ENCODE measurements at regions not wholly inside any gene's neighbourhood (a gene's known extent, or its start where the extent isn't known, plus 50 kb on each side); places are given as distances from the start of the nearest gene placed in this dataset.
"Not testable (repeated sequence)": the region's sequence is repeated elsewhere in the genome, so short reads cannot be mapped to it uniquely, and the experiment has no call there.

DNA sequence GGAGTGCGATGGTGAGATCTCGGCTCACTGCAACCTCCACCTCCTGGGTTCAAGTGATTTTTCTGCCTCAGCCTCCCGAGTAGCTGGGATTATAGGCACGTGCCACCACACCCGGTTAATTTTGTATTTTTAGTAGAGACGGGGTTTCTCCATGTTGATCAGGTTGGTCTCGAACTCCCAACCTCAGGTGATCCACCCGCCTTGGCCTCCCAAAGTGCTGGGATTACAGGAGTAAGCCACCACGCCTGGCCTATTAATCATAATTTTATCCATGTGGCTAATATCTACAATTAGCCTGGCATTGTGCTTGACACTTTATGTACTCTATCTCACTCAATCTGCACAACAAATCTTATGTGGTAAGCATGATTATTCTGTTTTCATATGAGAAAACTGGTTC lies 75.2 kb upstream of the PICALM start:
- H3K4me3 Mint-ChIP-seq, DNase-seq, H3K9me3 Mint-ChIP-seq, H3K27me3 Mint-ChIP-seq, H3K27ac Mint-ChIP-seq, H3K36me3 Mint-ChIP-seq: not testable (repeated sequence)
- peaks cover 14% of the 10 kb centered on the region for H3K4me1 Mint-ChIP-seq

DNA sequence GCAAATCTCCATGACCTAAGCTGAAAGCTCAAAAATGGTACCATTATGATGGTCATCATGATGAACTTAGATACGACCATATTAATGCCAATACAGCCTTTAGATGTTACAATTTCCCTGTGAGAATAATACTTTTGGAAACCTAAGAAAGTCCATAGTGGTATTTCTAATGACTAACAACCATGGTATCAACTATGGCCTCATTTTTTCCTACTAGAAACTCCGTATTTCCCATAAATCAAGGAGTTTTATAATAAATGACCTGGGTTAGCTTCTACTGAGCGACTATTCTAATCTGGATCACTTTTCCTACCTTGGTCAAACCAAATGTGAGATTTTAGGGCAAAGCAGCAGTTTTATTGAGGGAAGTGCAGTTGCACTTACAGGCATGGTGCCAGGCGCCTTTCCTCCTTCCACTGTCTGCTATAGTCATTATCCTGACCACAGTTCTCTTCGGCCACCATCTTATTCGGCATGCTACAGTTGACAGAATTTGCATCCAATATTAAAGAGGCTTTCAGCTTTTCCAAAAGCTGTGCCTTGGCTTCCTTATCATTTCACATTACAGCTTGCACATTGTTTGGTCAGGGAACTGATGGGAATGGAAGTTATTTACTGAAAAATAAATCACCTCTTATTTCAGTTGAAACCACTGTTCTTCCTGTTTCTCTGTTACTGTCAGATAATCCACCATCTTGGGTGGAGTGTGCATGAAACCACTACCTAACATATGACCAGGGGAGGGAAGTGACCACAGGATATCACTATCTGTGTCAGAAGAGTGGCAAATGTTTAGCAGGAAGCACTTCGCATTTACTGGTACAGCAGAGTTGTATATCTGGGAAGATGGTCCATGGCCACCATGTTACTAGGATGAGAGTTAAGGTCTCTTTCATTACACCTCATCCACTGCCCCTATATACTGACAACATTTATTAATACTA lies 74.5 kb upstream of the PICALM start:
- H3K27me3 Mint-ChIP-seq = no peaks in the 10 kb centered on the region
- peaks cover 18% of the 10 kb centered on the region for H3K4me1 Mint-ChIP-seq
- DNase-seq = no peak
- no peak overlapping the region for H3K27ac Mint-ChIP-seq
- H3K36me3 Mint-ChIP-seq = no peaks in the 10 kb centered on the region
- H3K9me3 Mint-ChIP-seq = no peaks in the 10 kb centered on the region
- no peak overlapping the region for H3K4me3 Mint-ChIP-seq

DNA sequence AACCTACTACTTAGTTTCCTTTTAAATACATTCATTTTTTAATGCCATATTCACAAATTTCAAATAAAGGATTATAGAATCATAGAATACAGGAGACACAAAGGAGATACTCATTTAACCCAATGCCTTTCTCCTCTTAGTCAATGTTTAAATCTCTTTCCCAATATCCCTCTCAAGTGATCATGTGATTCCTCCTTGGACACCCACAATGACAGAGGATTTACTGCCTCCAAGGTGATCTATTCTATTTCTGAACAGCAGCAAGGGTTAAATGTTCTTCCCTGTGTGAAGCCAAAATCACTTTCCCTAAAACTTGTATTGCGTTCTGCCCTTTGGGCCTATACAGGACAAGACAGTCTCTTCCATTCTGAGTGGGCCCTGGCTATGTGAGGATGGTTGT lies 73.3 kb upstream of the PICALM start:
- H3K4me1 Mint-ChIP-seq = peaks cover 18% of the 10 kb centered on the region
- no peak overlapping the region for H3K4me3 Mint-ChIP-seq
- DNase-seq = no peak
- no peaks in the 10 kb centered on the region for H3K36me3 Mint-ChIP-seq
- no peaks in the 10 kb centered on the region for H3K27me3 Mint-ChIP-seq
- no peaks in the 10 kb centered on the region for H3K9me3 Mint-ChIP-seq
- no peak overlapping the region for H3K27ac Mint-ChIP-seq

DNA sequence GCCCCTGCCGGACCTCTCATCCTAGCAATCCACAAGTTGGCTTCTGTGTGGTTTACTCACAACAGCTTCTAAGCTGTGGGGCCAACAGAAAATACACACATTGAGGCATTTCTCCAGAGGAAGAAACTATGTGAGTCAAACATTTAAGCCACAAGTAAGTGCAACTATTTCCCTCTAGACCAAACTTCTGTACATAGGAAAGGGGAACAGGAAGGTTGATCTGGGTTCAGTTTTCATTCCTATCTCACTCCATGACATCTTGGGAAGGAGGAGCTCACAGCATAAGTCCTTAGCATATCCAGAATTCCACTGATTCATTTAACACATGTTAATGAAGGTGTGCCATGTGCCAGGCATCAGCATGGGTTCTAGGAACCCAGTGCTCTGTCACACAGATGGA lies 72.8 kb upstream of the PICALM start:
- Mint-ChIP-seq H3K27ac (no peak overlapping the region), H3K27me3 (no peaks in the 10 kb centered on the region), H3K9me3 (no peaks in the 10 kb centered on the region), H3K36me3 (no peaks in the 10 kb centered on the region), H3K4me3 (no peak overlapping the region), H3K4me1 (peaks cover 18% of the 10 kb centered on the region)
- no peak for DNase-seq

DNA sequence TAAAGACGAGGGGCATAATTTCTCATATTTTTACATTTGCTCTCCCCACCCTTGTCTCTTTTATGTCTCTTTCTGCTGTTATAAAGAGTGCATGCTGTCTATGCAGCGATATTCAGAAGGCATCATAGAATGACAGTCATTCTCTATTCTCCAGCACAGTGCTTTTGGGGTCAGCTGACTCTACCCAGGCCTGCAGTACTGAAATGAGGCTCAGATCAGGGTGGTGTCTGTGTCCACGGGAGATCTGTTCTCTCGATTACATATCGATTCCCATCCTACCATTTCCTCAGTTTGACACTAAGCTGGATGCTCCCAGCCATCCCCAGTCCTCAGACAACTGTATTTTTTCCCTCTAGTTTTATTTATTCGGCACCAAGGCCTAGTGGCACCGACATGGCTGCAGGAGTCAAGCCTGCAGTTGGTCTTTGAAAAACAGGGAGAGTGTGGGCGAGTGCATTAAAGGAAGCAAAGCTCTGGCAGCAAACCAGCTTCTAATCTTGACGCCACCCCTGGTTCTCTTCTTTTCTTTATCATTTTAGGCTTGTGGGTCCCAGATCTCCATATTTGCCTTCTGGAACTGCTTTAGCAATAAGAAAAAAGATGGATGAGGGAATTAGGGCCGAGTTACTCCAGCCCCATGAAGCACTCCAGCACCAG lies 71.6 kb upstream of the PICALM start:
- Mint-ChIP-seq H3K36me3 (no peaks in the 10 kb centered on the region), H3K27ac (no peak overlapping the region), H3K4me3 (no peak overlapping the region), H3K9me3 (no peaks in the 10 kb centered on the region), H3K27me3 (no peaks in the 10 kb centered on the region), H3K4me1 (peaks cover 18% of the 10 kb centered on the region)
- no peak for DNase-seq

DNA sequence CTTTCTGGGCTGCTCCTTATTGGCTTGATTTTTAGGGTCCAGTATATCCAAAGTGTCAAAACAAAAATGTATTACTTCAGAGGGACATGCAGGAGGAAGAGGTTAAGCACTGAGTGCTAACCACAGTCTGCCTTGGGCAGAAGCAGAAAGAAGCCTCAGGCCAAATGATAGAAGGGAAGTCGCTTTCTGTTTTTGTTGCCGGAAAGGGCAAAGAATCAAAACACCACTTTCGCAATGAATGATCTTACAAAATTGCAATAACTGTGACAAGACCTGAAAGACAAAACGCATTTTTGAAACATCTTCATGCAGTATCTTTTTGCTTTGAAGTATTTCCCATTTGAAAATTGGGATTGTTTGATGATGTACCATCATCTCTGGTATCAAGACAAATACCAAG lies 70.1 kb upstream of the PICALM start:
- Mint-ChIP-seq H3K27ac (peak overlapping the region; percentile 50), H3K4me1 (peaks cover 16% of the 10 kb centered on the region), H3K9me3 (no peaks in the 10 kb centered on the region), H3K36me3 (no peaks in the 10 kb centered on the region), H3K27me3 (no peaks in the 10 kb centered on the region), H3K4me3 (no peak overlapping the region)
- DNase-seq = peak; percentile 6

DNA sequence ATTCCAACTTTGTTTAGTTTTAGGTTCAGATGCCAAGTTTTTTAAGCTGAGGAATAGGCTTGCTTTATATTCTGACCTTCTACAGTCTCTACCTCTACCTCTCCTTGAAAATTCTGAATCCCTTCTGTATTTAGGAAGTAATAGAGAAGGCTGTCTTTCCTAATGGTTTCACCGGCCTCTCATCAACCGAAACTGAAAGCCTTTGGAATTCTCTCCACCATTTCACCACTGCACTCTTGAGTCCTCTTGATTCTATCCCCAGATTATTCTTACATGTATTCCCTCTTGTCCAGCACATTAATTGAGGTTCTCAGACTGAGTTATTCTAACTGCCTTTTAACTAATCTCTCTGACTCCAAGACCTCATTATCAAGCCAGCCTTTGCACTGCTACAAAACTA lies 67.7 kb upstream of the PICALM start:
- no peak overlapping the region for H3K4me3 Mint-ChIP-seq
- H3K9me3 Mint-ChIP-seq = no peaks in the 10 kb centered on the region
- H3K4me1 Mint-ChIP-seq = peaks cover 11% of the 10 kb centered on the region
- no peaks in the 10 kb centered on the region for H3K36me3 Mint-ChIP-seq
- no peak overlapping the region for H3K27ac Mint-ChIP-seq
- no peaks in the 10 kb centered on the region for H3K27me3 Mint-ChIP-seq
- DNase-seq = no peak

DNA sequence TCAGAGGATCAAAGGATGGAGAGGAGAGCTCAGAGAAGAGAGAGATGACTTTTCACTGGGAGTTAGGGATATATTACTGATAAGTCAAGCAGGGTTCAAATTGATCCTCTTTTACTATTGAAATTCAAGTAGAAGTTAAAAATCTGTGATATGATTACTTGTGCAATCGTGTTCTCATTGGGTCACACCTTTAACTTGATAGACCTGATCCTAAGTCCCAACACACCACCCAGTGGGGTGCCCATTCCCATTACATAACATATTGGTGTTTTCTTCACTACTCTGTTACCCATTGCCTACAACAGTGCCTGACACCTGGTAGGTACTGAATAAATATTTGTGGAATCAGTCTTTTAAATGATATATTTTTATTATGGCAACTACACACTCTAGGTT lies 66.4 kb upstream of the PICALM start:
- no peaks in the 10 kb centered on the region for H3K27me3 Mint-ChIP-seq
- DNase-seq = no peak
- no peak overlapping the region for H3K4me3 Mint-ChIP-seq
- H3K4me1 Mint-ChIP-seq = peaks cover 9% of the 10 kb centered on the region
- no peaks in the 10 kb centered on the region for H3K9me3 Mint-ChIP-seq
- H3K27ac Mint-ChIP-seq = no peak overlapping the region
- H3K36me3 Mint-ChIP-seq = no peaks in the 10 kb centered on the region

DNA sequence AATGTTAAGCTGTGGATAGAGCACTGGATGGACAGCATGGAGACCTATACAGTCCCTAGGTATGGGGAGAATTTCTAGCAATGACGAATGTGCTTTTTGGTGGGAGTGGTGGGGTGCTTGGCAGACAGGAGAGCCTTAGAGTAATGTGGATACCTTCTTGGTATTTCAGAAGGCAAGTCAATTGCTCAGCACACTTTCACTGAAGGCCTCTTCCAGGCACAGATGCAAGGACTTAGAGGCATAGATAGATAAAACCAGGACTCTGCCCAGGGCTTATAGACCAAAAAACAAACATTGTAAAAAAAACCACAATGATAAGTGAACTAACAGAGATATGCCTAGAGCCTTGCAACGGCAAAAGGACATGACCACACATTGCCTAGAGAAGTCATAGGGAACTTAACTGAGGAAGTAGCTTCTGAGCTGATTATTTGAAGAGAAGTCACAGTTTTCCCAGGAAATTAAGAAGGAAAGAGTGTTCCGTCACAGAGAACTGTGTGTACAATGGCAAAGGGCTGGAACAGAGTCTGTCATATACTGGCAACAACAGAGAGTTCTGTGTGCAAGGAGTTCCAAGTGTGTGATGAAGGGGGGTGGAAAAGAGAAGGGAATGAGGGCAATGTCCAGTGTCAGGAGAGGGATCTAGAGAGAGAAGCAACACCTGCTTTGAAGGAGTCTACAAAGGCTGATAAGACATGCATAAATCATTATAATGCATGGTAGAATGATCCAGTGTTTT lies 65.9 kb upstream of the PICALM start:
- H3K36me3 Mint-ChIP-seq = no peaks in the 10 kb centered on the region
- H3K27me3 Mint-ChIP-seq = no peaks in the 10 kb centered on the region
- H3K9me3 Mint-ChIP-seq = no peaks in the 10 kb centered on the region
- H3K4me3 Mint-ChIP-seq = no peak overlapping the region
- peaks cover 7% of the 10 kb centered on the region for H3K4me1 Mint-ChIP-seq
- no peak overlapping the region for H3K27ac Mint-ChIP-seq
- no peak for DNase-seq

DNA sequence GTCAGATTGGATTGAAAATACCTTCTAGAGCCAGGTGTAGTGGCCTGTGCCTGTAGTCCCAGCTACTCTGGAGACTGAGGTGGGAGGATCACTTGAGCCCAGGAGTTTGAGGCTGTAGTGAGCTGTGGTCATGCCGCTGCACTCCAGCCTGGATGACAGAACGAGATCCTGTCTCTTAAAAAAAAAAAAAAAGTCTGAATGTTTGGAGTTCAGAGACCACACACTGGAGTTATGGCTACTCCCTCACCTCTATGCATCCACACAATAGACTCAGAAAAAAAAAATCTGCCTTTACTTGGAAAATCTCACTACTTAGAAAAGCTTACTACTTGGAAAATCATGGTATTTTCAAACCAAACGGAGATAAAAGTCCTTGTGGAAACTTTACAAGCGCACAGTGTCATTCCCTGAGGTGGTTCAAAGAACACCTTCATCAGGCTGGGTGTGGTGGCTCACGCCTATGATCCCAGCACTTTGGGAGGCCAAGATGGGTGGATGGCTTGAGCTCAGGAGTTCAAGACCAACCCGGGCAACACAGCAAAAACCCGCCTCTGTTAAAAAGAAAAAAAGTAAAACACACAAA lies 63.9 kb upstream of the PICALM start:
- no peaks in the 10 kb centered on the region for H3K9me3 Mint-ChIP-seq
- H3K27ac Mint-ChIP-seq = no peak overlapping the region
- H3K4me1 Mint-ChIP-seq = no peaks in the 10 kb centered on the region
- no peaks in the 10 kb centered on the region for H3K36me3 Mint-ChIP-seq
- no peak overlapping the region for H3K4me3 Mint-ChIP-seq
- DNase-seq = no peak
- H3K27me3 Mint-ChIP-seq = no peaks in the 10 kb centered on the region

DNA sequence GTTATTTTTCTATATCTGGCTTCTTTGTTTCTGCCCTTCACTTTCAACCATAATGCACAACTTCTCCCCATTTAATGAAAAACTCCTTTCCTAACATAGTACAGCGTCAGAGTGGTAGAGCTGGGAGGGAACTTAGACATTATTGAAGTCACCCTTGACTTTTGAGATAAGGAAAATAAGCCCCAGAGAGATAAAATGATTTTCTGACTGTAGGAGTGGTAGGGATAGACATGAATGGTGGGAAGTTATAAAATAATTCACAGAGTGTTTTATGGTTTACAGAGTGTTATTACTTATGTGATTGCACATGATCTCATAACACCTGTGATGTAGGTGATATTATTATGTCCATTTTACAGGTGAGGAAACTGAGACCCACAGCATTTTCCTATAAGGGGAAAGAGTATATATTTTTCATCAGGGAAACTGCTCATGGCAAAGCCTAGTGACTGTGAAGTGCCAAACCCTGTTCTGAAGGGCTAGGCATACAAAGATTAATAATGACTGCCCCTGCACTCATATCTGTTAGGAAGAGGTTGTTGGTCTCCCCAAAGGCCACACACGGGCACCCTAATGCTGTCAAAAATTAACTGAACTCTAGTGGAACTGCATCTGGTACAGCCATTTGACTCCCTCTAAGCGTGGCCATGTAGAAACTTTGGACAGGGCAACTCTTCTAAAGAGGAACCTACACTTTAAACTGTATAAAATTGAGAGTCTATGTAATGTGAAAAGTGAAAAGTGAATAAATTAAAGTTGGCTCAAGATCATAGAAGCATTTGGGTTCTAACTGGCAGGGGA lies 61.1 kb upstream of the PICALM start:
- Mint-ChIP-seq H3K4me3 (no peak overlapping the region), H3K27ac (no peak overlapping the region), H3K27me3 (no peaks in the 10 kb centered on the region), H3K4me1 (peaks cover 4% of the 10 kb centered on the region), H3K36me3 (no peaks in the 10 kb centered on the region), H3K9me3 (no peaks in the 10 kb centered on the region)
- DNase-seq = no peak

DNA sequence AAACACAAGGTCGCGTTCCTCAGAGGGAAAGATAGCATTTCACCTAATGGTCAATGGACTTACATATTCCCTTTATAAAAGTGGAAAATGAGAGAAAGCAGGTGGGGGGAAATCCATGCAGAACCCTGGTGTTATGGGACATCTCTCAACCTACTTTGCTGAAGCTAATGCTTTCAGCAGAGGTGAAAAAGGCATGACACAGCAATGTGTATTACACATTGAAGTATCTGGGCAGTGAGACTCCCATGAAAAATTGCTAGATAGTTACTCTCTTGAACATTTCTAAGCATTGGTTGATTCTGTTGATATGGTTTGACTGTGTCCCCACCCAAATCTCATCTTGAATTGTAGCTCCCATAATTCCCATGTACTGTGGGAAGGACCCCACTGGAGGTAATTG lies 60.0 kb upstream of the PICALM start:
- DNase-seq = no peak
- H3K4me1 Mint-ChIP-seq = peaks cover 12% of the 10 kb centered on the region
- no peaks in the 10 kb centered on the region for H3K36me3 Mint-ChIP-seq
- H3K27ac Mint-ChIP-seq = no peak overlapping the region
- no peaks in the 10 kb centered on the region for H3K9me3 Mint-ChIP-seq
- no peaks in the 10 kb centered on the region for H3K27me3 Mint-ChIP-seq
- no peak overlapping the region for H3K4me3 Mint-ChIP-seq

DNA sequence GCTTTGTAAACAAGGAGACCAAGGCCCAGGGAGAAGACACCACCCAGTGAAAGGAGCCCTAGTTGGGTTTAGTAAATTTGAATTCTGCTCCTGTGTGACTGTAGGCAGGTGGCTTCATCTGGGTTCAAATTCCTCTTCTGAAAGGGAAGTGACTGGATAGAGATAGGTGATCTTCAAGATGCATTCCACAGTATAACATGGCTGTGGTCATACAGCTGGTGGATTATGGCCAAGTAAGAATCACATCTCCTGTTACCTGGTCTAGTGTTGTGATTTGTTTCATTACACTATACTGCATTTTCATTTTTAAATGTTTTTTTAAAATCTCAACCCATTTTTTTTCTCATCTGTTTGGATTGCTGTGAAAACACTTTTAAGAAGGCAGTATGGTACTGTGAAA lies 58.0 kb upstream of the PICALM start:
- H3K27ac Mint-ChIP-seq = no peak overlapping the region
- no peak overlapping the region for H3K4me3 Mint-ChIP-seq
- H3K36me3 Mint-ChIP-seq = peaks cover 1% of the 10 kb centered on the region
- H3K27me3 Mint-ChIP-seq = no peaks in the 10 kb centered on the region
- no peak for DNase-seq
- no peaks in the 10 kb centered on the region for H3K9me3 Mint-ChIP-seq
- H3K4me1 Mint-ChIP-seq = peaks cover 19% of the 10 kb centered on the region

Data from activated naive CD8-positive, alpha-beta T cell treated with anti-CD3 and anti-CD28 coated beads for 36 hours (primary cell).